ENCODE measurements at regions not wholly inside any gene's neighbourhood (a gene's known extent, or its start where the extent isn't known, plus 50 kb on each side); places are given as distances from the start of the nearest gene placed in this dataset.

- in situ Hi-C loops (cut with MboI; ENCODE audit: low pct_unique_long_range_greater_than_20kb, low sequenced_read_pairs, unreplicated experiment), result no loop called here
- no peak for TF ChIP-seq CTCF (IDR thresholded peaks at IDR 0.05; ENCODE audit: extremely low read depth, insufficient read depth, missing control alignments)
- no peak for DNase-seq (ENCODE audit: low spot score)
Observed at GRCh38 chr10:108393089-108393488, 1228.6 kb upstream of the SORCS1 start.

DNA sequence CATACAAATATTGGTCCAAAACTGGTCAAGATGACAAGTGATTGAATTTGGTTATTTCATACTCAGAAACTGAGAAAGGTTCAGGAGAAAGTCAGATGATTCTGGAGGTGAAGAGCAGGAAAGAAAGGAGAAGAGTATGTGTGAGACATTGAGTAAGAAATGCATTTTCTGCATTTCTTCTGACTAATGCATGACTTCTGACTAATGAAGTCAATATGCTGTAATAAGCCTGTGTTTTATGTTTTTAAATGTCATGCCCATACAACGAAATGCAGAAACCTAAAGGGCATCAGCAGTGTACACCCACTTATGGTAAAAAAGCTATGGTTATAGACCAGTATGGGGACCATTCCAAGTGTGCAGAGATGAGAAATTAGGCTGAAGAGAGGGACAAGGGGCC is 1227.8 kb upstream of the SORCS1 start:
- no peak for DNase-seq (ENCODE audit: low spot score)
- no peak for TF ChIP-seq CTCF (IDR thresholded peaks at IDR 0.05; ENCODE audit: extremely low read depth, insufficient read depth, missing control alignments)
- in situ Hi-C loops (cut with MboI; ENCODE audit: low pct_unique_long_range_greater_than_20kb, low sequenced_read_pairs, unreplicated experiment), result no loop called here

DNA sequence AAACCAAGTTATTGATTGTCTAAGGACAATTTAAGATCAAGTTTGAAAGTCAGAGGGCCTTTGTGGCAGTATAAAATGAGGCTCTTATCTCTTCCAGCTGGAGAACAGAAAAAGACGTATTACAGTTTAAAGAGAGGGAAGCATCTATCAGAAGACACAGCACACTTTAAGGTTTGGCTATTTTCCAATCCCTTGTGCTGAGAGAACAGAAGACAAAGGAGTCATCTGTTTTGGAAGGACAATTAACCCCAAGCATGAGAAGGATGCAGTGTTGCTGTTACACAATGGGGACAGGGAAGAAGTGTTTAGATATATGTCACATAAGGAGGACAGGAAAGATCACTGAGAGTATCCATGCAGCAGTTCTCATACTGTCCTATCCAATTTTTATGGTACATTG is 1224.2 kb upstream of the SORCS1 start:
- in situ Hi-C loops (cut with MboI; ENCODE audit: low pct_unique_long_range_greater_than_20kb, low sequenced_read_pairs, unreplicated experiment), result no loop called here
- TF ChIP-seq CTCF (IDR thresholded peaks at IDR 0.05; ENCODE audit: extremely low read depth, insufficient read depth, missing control alignments), result no peak
- DNase-seq (ENCODE audit: low spot score), result no peak

GRCh38 chr10:108385963-108386362 is 1221.5 kb upstream of the SORCS1 start:
- in situ Hi-C loops (cut with MboI; ENCODE audit: low pct_unique_long_range_greater_than_20kb, low sequenced_read_pairs, unreplicated experiment), result no loop called here
- TF ChIP-seq CTCF (IDR thresholded peaks at IDR 0.05; ENCODE audit: extremely low read depth, insufficient read depth, missing control alignments), result no peak

GRCh38 chr10:108384378-108384777 is 1219.9 kb upstream of the SORCS1 start:
- DNase-seq (ENCODE audit: low spot score), result no peak
- in situ Hi-C loops (cut with MboI; ENCODE audit: low pct_unique_long_range_greater_than_20kb, low sequenced_read_pairs, unreplicated experiment), result no loop called here
- no peak for TF ChIP-seq CTCF (IDR thresholded peaks at IDR 0.05; ENCODE audit: extremely low read depth, insufficient read depth, missing control alignments)

More at GRCh38 chr10:108385963-108386362, 1221.5 kb upstream of the SORCS1 start:
- DNase-seq (ENCODE audit: low spot score), result no peak

- TF ChIP-seq CTCF (IDR thresholded peaks at IDR 0.05; ENCODE audit: extremely low read depth, insufficient read depth, missing control alignments), result no peak
- no peak for DNase-seq (ENCODE audit: low spot score)
- in situ Hi-C loops (cut with MboI; ENCODE audit: low pct_unique_long_range_greater_than_20kb, low sequenced_read_pairs, unreplicated experiment), result no loop called here
Observed at GRCh38 chr10:108378779-108379178, 1214.3 kb upstream of the SORCS1 start.

DNA sequence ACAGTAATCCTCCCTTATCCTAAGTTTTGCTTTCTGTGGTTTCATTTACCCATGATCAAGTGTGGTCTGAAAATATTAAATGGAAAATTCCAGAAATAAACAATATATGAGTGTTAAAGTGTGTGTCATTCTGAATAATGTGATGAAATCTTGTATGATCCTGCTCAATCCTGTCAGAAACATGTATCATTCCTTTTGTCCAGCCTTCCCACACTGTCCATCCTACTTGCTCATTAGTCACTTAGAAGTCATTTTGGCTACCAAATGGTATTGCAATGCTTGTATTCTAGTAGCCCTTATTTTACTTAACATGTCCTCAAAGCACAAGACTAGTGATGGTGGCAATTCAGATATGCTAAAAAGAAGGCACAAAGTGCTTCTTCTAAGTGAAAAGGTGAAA is 1211.2 kb upstream of the SORCS1 start:
- in situ Hi-C loops (cut with MboI; ENCODE audit: low pct_unique_long_range_greater_than_20kb, low sequenced_read_pairs, unreplicated experiment), result no loop called here
- TF ChIP-seq CTCF (IDR thresholded peaks at IDR 0.05; ENCODE audit: extremely low read depth, insufficient read depth, missing control alignments), result no peak
- DNase-seq (ENCODE audit: low spot score), result no peak
